ENCODE measurements at regions not wholly inside any gene's neighbourhood (a gene's known extent, or its start where the extent isn't known, plus 50 kb on each side); places are given as distances from the start of the nearest gene placed in this dataset.

GRCh38 chr9:100714372-100715099, 136.7 kb downstream of the CAVIN4 start:
- H3K9ac ChIP-seq (ENCODE audit: insufficient read depth in 1 of 2, low read length in 2 of 2): no peak overlapping the region
- H3K27me3 ChIP-seq (ENCODE audit: control insufficient read depth in 3 of 3, insufficient read depth in 3 of 3, low read length in 2 of 3): no peaks in the 10 kb centered on the region
- peak; percentile 46 for TF ChIP-seq CTCF (IDR thresholded peaks at IDR 0.05; ENCODE audit: control extremely low read depth, extremely low read depth)
- no peak overlapping the region for H3K27ac ChIP-seq (ENCODE audit: low read depth in 1 of 2, low read length in 1 of 2)
- DNase-seq (peak; percentile 71 to 72 (median 71)), ATAC-seq (ENCODE audit: insufficient read depth, low FRiP score) (peak; percentile 55)
- peaks cover 0 to 2% (median under 1%) of the 10 kb centered on the region in 4 donors for H3K9me3 ChIP-seq (ENCODE audit: control insufficient read depth in 4 of 4, insufficient read depth in 3 of 4, low read length in 3 of 4)
- no peak overlapping the region for H3K4me3 ChIP-seq
- WGBS, 2 donors: 67 to 72% methylated on average over 11 of the region's 11 CpGs
- H3K4me1 ChIP-seq (ENCODE audit: control insufficient read depth in 5 of 5, insufficient read depth in 5 of 5, low read length in 5 of 5): no peaks in the 10 kb centered on the region
- H3K36me3 ChIP-seq (ENCODE audit: control insufficient read depth in 4 of 4, insufficient read depth in 4 of 4, low read length in 4 of 4): no peaks in the 10 kb centered on the region

GRCh38 chr9:100715100-100715380, 137.2 kb downstream of the CAVIN4 start:
- H3K9me3 ChIP-seq (ENCODE audit: control insufficient read depth in 4 of 4, insufficient read depth in 3 of 4, low read length in 3 of 4): peaks cover 0 to 2% (median under 1%) of the 10 kb centered on the region in 4 donors
- WGBS, 2 donors: 76 to 77% methylated on average over 6 of the region's 6 CpGs
- TF ChIP-seq CTCF (IDR thresholded peaks at IDR 0.05; ENCODE audit: control extremely low read depth, extremely low read depth): no peak
- H3K36me3 ChIP-seq (ENCODE audit: control insufficient read depth in 4 of 4, insufficient read depth in 4 of 4, low read length in 4 of 4): no peaks in the 10 kb centered on the region
- H3K4me1 ChIP-seq (ENCODE audit: control insufficient read depth in 5 of 5, insufficient read depth in 5 of 5, low read length in 5 of 5): no peaks in the 10 kb centered on the region
- H3K4me3 ChIP-seq: no peak overlapping the region
- H3K27me3 ChIP-seq (ENCODE audit: control insufficient read depth in 3 of 3, insufficient read depth in 3 of 3, low read length in 2 of 3): no peaks in the 10 kb centered on the region
- no peak for DNase-seq
- H3K27ac ChIP-seq (ENCODE audit: low read depth in 1 of 2, low read length in 1 of 2): no peak overlapping the region
- no peak overlapping the region for H3K9ac ChIP-seq (ENCODE audit: insufficient read depth in 1 of 2, low read length in 2 of 2)
- ATAC-seq (ENCODE audit: insufficient read depth, low FRiP score): no peak

- DNase-seq: no peak
These were observed 140.8 kb downstream of the CAVIN4 start for GRCh38 chr9:100718717-100719116.

More at GRCh38 chr9:100718717-100719116, 140.8 kb downstream of the CAVIN4 start:
- H3K9me3 ChIP-seq (ENCODE audit: control insufficient read depth in 4 of 4, insufficient read depth in 3 of 4, low read length in 3 of 4): peaks cover 0 to 1% (median 0%) of the 10 kb centered on the region in 4 donors
- WGBS, 2 donors: 90% methylated on average over 5 of the region's 5 CpGs
- no peak overlapping the region for H3K9ac ChIP-seq (ENCODE audit: insufficient read depth in 1 of 2, low read length in 2 of 2)
- no peak for TF ChIP-seq CTCF (IDR thresholded peaks at IDR 0.05; ENCODE audit: control extremely low read depth, extremely low read depth)
- H3K27me3 ChIP-seq (ENCODE audit: control insufficient read depth in 3 of 3, insufficient read depth in 3 of 3, low read length in 2 of 3): no peaks in the 10 kb centered on the region
- H3K4me3 ChIP-seq: no peak overlapping the region
- no peaks in the 10 kb centered on the region for H3K36me3 ChIP-seq (ENCODE audit: control insufficient read depth in 4 of 4, insufficient read depth in 4 of 4, low read length in 4 of 4)
- H3K27ac ChIP-seq (ENCODE audit: low read depth in 1 of 2, low read length in 1 of 2): no peak overlapping the region
- ATAC-seq (ENCODE audit: insufficient read depth, low FRiP score): no peak
- peaks cover 0 to 5% (median 0%) of the 10 kb centered on the region in 5 donors for H3K4me1 ChIP-seq (ENCODE audit: control insufficient read depth in 5 of 5, insufficient read depth in 5 of 5, low read length in 5 of 5)
